CD4-positive, alpha-beta T cell (primary cell): ENCODE measurements at regions not wholly inside any gene's neighbourhood (a gene's known extent, or its start where the extent isn't known, plus 50 kb on each side); places are given as distances from the start of the nearest gene placed in this dataset.

Experiments used
- ATAC-seq: fragments of 200-7000 bp; cut with Tn5 transposase; one replicate; pipeline ENCODE4 v1.10.0; 2022; ENCODE audit warnings: mild to moderate bottlenecking; ENCODE audit not compliant: poor library complexity
- CTCF ChIA-PET: fragments of 350-600 bp; sonication (Branson Sonifier 250); formaldehyde crosslinking; loops from one replicate; lab custom pipeline; 2021; ENCODE audit warnings: antibody characterized with exemption, inconsistent platforms; lab: Charles Lee
- POLR2A ChIA-PET: fragments of 350-600 bp; sonication (Branson Sonifier 250); formaldehyde crosslinking; loops from one replicate; lab custom pipeline; 2021; ENCODE audit warnings: antibody characterized with exemption, inconsistent platforms; lab: Charles Lee
- DNase-seq, 14 experiments: peaks; one replicate each; pipeline ENCODE4 v3.0.0-alpha.2; 2013 to 2020; ENCODE audit warnings: mixed read lengths in 2 of 14
- H3K27ac ChIP-seq, 2 donors: one replicate each; pipeline versions ENCODE4 v1.5.1 to v1.7.0; 2013; ENCODE audit warnings: low read length in 2 of 2, low read depth in 1 of 2, mild to moderate bottlenecking in 1 of 2
- H3K27me3 ChIP-seq, 2 experiments: 1 replicate in 1 of 2; 2 replicates in 1 of 2; pipeline versions ENCODE4 v1.6.1 to v1.7.0; 2013; ENCODE audit warnings: low read length in 2 of 2, control low read depth in 1 of 2, mild to moderate bottlenecking in 1 of 2, moderate library complexity in 1 of 2; ENCODE audit not compliant: insufficient read depth in 2 of 2, control insufficient read depth in 1 of 2
- H3K36me3 ChIP-seq: one replicate; pipeline ENCODE4 v1.6.1; 2013; ENCODE audit warnings: low read length, control low read depth; ENCODE audit not compliant: insufficient read depth
- H3K4me1 ChIP-seq: one replicate; pipeline ENCODE4 v1.6.1; 2013; ENCODE audit warnings: low read length, control low read depth; ENCODE audit not compliant: insufficient read depth
- H3K4me3 ChIP-seq: one replicate; pipeline ENCODE4 v1.5.1; 2013; ENCODE audit warnings: mild to moderate bottlenecking, low read length, moderate library complexity
- H3K9me3 ChIP-seq, 2 experiments: 1 replicate in 1 of 2; 2 replicates in 1 of 2; pipeline versions ENCODE4 v1.6.1 to v1.7.0; 2013; ENCODE audit warnings: low read length in 2 of 2, mild to moderate bottlenecking in 2 of 2, control low read depth in 1 of 2, moderate library complexity in 1 of 2; ENCODE audit not compliant: control insufficient read depth in 1 of 2, insufficient read depth in 1 of 2
- H3K27ac Mint-ChIP-seq: one replicate; pipeline ENCODE4 v1.8.0; 2020; ENCODE audit warnings: mixed read lengths
- H3K27me3 Mint-ChIP-seq: one replicate; pipeline ENCODE4 v1.8.0; 2021; ENCODE audit warnings: mixed read lengths
- H3K36me3 Mint-ChIP-seq: one replicate; pipeline ENCODE4 v1.8.0; 2021; ENCODE audit warnings: low read depth, mixed read lengths
- H3K4me1 Mint-ChIP-seq: one replicate; pipeline ENCODE4 v1.8.0; 2021; ENCODE audit warnings: low read depth, mixed read lengths
- H3K4me3 Mint-ChIP-seq: one replicate; pipeline ENCODE4 v1.8.0; 2020; ENCODE audit warnings: mild to moderate bottlenecking, mixed read lengths
- H3K9me3 Mint-ChIP-seq: one replicate; pipeline ENCODE4 v1.8.0; 2020; ENCODE audit warnings: mixed read lengths
- CTCF ChIP-seq: fragments of 200-600 bp; IDR thresholded peaks from one replicate; pipeline ENCODE4 v1.8.0; 2022; ENCODE audit warnings: antibody characterized with exemption, mild to moderate bottlenecking
- intact Hi-C, 2 experiments: fragments of 100-400 bp; cut with DNase I in 1 of 2; cut with micrococcal nuclease in 1 of 2; formaldehyde crosslinking; loops; one replicate each; pipeline versions ENCODE4 v1.15.1 to v1.9.0; 2023 to 2025; cut with DNase I, micrococcal nuclease

GRCh38 chr3:102194001-102194400 is 240.8 kb upstream of the ZPLD1 start:
- no peak overlapping the region for H3K4me3 Mint-ChIP-seq
- H3K9me3 Mint-ChIP-seq = no peaks in the 10 kb centered on the region
- H3K4me1 Mint-ChIP-seq = peaks cover 5% of the 10 kb centered on the region
- Histone ChIP-seq H3K4me3 (no peak overlapping the region), H3K27ac (no peak overlapping the region), H3K27me3 (no peaks in the 10 kb centered on the region), H3K36me3 (no peaks in the 10 kb centered on the region), H3K4me1 (no peaks in the 10 kb centered on the region), H3K9me3 (no peaks in the 10 kb centered on the region)
- CTCF ChIA-PET = interaction anchor here (1.2 kb wide), 1 partner anchor 11 kb away, joined by 3 read pairs; no protein-coding TSS in a partner anchor
- POLR2A ChIA-PET = interaction anchor here (0.7 kb wide), 1 partner anchor 235 kb away, joined by 3 read pairs; no protein-coding TSS in a partner anchor
- TF ChIP-seq CTCF = no peak
- DNase-seq (no peak), ATAC-seq (no peak)
- H3K27me3 Mint-ChIP-seq = no peaks in the 10 kb centered on the region
- intact Hi-C loops = no loop called here
- H3K27ac Mint-ChIP-seq = no peak overlapping the region
- no peaks in the 10 kb centered on the region for H3K36me3 Mint-ChIP-seq

GRCh38 chr3:102194760-102195159 is 240.1 kb upstream of the ZPLD1 start:
- TF ChIP-seq CTCF = no peak
- Histone ChIP-seq H3K27ac (no peak overlapping the region), H3K27me3 (no peaks in the 10 kb centered on the region), H3K36me3 (no peaks in the 10 kb centered on the region), H3K9me3 (no peaks in the 10 kb centered on the region), H3K4me1 (no peaks in the 10 kb centered on the region), H3K4me3 (no peak overlapping the region)
- intact Hi-C loops = no loop called here
- ATAC-seq (no peak), DNase-seq (no peak)
- Mint-ChIP-seq H3K27ac (no peak overlapping the region), H3K4me3 (no peak overlapping the region), H3K27me3 (no peaks in the 10 kb centered on the region), H3K4me1 (peaks cover under 1% of the 10 kb centered on the region), H3K9me3 (no peaks in the 10 kb centered on the region), H3K36me3 (no peaks in the 10 kb centered on the region)
- ChIA-PET CTCF (no interaction called here), POLR2A (interaction anchor here (0.7 kb wide), 1 partner anchor 236 kb away, joined by 3 read pairs; no protein-coding TSS in a partner anchor)

- intact Hi-C loops = no loop called here
- CTCF ChIA-PET = interaction anchor here (1.3 kb wide), 1 partner anchor 30 kb away, joined by 3 read pairs; no protein-coding TSS in a partner anchor
- H3K36me3 ChIP-seq = no peaks in the 10 kb centered on the region
- no peak for TF ChIP-seq CTCF
- Mint-ChIP-seq H3K27me3 (no peaks in the 10 kb centered on the region), H3K27ac (no peak overlapping the region), H3K36me3 (no peaks in the 10 kb centered on the region), H3K9me3 (no peaks in the 10 kb centered on the region), H3K4me1 (no peaks in the 10 kb centered on the region), H3K4me3 (no peak overlapping the region)
- H3K9me3 ChIP-seq = no peaks in the 10 kb centered on the region
- no peak overlapping the region for H3K27ac ChIP-seq
- no peaks in the 10 kb centered on the region for H3K4me1 ChIP-seq
- ATAC-seq (no peak), DNase-seq (no peak)
- no peak overlapping the region for H3K4me3 ChIP-seq
- H3K27me3 ChIP-seq = no peaks in the 10 kb centered on the region
- POLR2A ChIA-PET = no interaction called here
Measured at GRCh38 chr3:102195198-102195948, 239.4 kb upstream of the ZPLD1 start.
